GM18520 (cell line): ENCODE measurements at regions not wholly inside any gene's neighbourhood (a gene's known extent, or its start where the extent isn't known, plus 50 kb on each side); places are given as distances from the start of the nearest gene placed in this dataset.
A peak's percentile ranks its signal among the peaks of the same experiment; 100 is the strongest.

ENCODE experiments used
- ATAC-seq: cut with Tn5 transposase; IDR thresholded peaks from one replicate; pipeline ENCODE4 v1.9.1; 2021; ENCODE audit not compliant: unreplicated experiment

GRCh38 chr16:51635181-51635580, 484.1 kb upstream of the SALL1 start:
- ATAC-seq = no peak

DNA sequence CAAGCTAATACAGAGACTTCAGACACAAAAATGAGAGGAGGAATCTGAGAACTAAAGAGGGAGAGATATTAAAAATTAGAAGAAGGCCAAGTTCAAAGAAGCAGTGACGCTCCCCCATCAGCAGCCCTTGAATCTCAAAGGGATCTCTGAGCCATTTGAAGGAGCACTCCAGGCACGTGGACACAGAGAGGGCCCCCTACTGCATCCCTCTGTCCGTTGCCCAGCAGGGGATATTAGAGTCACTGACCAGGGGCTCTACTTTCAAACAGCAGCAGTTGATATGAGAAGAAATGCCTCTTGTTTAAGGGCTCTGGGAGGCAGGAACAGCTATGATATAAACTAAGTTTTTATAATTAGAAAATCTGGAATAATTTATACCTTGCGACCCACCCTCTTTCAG, 479.0 kb upstream of the SALL1 start:
- no peak for ATAC-seq

- no peak for ATAC-seq
Observed at GRCh38 chr16:51629576-51629975, 478.5 kb upstream of the SALL1 start.

DNA sequence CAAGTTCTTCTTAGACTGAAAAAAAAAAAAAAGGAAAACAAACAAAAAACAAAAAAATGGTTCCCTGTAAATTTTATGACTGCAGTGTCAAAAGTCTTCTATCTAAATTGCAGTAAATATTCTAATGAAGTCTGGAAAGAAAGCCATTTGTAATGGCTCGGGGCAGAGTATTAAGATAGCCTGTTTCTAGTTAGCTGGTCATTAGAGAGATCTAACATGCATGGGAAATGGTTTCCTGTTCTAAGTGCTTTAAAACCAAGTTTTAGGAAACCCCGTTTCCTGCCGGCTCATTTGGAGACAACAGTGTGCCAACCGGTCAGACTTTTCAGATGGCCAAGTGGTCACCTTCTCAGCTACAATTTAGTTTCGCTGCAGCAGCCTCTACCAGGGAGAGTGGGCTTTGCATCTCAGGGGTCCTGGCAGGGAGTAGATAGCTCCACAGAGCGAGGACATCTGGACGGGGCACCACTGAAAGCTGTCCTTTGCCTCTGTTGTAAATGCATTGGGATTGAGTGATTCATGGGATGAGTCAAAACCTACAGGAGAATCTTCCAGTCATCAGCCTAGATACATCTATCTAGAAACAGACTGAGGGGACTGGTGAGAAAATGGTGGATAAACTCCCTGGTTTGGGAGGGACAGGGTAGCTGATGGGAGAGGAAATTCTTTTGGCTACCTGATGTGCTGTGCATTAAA, 473.2 kb upstream of the SALL1 start:
- ATAC-seq = no peak

DNA sequence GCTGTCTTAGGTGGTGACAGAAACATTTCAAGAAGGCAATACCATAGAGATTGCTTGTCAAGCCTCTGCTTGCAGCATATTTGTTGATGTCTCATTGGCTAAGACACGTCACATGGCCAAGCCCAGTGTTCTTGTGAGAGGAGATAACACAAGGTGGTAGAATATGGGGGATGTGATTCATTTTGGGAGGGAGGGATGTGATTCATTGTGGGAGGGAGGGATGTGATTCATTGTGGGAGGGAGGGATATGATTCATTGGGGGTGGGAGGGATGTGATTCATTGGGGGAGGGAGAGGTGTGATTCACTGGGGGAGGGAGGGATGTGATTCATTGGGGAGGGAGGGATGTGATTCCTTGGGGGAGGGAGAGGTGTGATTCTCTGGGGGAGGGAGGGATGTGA, 470.5 kb upstream of the SALL1 start:
- no peak for ATAC-seq

DNA sequence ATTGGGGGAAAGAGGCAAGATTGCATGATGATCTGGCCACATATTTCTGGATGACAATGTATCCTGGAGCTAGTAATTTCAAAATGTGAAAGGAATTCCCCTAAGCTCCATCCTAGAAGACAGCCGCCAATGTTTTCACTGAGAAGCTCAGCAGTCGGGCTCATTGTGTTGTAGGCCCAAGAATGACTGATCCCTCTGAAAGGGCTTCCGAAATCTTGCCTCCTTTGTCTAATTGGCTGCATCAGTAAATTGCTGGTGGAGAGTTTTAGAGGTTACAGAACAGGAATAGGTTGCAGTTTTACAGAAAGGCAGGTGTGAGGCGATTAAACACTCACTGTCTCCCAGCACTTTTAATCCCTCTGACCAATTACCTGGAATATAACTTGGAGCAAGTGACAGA, 464.1 kb upstream of the SALL1 start:
- no peak for ATAC-seq

DNA sequence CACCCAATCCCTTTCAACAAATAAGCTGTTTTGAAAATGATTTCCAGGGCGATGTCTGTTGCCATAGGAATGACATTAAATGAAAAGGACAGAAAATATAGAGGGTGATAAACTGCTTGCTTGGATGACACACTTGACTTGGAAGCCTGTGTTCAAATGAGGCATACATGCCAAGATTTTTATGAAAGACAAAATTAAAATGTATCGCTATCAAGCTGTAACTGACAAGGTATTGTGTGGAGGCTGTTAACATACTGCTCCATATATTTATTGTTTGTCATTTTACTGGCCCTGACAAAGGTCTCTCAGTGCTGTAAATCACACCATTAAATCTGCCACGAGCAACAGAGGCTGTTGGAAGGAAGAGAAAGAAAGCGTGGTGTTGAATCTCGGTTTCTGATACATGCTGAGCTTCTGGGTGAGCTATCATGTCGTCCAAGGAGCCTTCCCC, 456.2 kb upstream of the SALL1 start:
- ATAC-seq = no peak

DNA sequence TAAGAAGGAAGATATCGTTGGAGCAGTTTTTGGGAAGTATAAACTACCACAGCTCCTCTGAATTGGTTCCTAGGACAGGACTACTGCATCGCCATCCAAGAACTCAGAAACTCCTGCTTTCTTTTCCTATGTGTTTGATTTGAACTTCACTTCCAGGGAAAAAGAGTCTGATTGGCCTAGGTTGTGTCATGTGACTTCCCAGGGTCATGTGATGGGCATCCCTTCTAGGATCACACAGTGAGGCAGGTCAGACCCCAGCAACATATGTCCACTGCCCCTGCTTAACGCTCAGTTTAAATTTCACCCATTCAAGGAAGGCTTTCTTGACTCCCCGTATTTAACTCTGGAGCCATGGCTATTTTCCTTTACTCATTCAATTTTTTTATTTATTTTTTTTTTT, 445.2 kb upstream of the SALL1 start:
- ATAC-seq = no peak

- ATAC-seq = no peak
Observed at GRCh38 chr16:51592535-51593300, 441.6 kb upstream of the SALL1 start.

GRCh38 chr16:51592001-51592501, 441.0 kb upstream of the SALL1 start:
- no peak for ATAC-seq

- ATAC-seq = no peak
Observed at GRCh38 chr16:51591480-51591879, 440.4 kb upstream of the SALL1 start.

DNA sequence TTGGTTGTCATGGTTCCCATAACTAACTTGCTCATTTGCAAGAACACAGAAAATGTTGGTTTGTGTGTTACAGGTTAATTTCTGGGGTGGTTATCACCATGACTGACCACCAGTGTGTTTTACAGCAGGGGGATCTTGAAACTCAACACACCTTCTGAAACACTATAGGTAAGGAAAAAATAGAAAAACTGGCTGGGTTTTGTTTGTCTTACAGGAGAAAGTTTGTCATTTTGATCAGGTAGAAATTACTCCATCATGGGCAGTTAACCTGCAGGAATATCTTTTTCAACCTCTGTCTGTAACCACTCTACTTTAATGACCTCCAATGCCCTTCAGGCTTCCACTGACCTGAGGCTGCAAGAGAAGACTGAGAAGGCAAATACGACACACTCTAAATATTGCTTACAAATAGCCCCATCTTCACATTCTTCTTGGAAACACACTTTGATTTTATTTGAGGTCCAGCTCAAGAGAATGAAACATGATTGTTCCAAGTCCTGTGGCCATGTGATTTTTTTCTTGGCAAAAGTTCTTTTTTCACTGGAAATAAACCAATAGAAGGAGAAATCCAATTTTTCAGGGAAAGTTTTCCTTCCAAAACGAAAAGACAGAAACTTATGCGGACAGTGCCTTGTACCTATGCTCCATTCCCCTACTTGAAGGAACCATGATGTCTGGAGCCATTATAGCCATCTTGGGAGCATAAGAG, 428.7 kb upstream of the SALL1 start:
- no peak for ATAC-seq

GRCh38 chr16:51577621-51578303, 426.7 kb upstream of the SALL1 start:
- ATAC-seq = peak; percentile 45

DNA sequence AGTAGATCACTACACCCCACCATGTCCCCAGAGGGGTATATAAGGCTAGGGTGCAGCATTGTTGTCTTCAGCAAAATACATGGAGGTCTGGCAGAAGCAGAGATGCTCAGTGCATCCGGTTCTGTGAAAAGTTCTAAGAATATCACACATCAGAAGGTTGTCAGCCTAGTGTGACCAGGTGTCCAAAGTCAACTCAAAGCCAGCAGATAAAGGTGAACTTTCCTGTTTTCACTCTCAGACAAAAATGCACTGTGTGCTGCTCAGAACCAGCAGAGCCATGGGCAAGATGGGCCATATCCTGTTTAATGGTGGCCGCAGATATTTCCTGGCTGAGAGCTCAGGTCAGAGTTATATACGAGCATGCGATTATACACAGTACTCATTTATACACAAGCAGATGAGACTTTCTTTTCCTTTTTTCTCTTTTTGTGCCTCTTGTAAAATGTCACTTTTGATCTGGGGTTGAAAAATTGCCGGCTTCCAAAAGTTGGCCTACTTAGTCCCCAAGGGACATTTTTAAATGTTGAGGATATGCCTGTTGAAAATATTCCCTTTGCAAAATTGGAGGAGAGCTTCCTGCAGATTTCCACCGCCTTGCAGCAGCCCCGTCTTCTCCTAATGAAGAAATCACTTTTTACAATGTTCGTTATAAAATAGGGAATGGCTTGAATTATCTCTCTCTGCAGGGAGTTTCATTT, 425.6 kb upstream of the SALL1 start:
- no peak for ATAC-seq

DNA sequence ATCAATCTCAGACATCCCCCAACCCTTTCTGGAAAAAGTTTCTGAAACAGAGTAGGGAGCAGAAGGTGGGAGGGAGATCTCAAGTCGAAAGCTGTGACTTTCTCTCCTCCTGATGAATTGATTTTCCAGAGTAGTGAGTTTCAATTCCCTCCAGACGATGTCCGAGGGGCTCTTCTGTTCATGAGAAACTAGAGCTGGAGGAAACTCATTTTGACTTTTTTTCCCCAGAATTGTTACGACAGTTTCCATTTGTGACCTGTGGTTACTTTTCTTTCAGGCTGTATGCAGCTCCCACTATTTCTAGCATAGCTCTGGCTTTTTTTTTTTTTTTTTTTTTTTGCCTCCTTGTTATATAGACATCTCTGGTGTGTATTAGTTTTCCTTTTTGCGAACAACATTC, 422.1 kb upstream of the SALL1 start:
- ATAC-seq = no peak

GRCh38 chr16:51569203-51569931, 418.3 kb upstream of the SALL1 start:
- ATAC-seq = peak; percentile 46

- ATAC-seq = no peak
Observed at GRCh38 chr16:51567911-51568310, 416.8 kb upstream of the SALL1 start.

DNA sequence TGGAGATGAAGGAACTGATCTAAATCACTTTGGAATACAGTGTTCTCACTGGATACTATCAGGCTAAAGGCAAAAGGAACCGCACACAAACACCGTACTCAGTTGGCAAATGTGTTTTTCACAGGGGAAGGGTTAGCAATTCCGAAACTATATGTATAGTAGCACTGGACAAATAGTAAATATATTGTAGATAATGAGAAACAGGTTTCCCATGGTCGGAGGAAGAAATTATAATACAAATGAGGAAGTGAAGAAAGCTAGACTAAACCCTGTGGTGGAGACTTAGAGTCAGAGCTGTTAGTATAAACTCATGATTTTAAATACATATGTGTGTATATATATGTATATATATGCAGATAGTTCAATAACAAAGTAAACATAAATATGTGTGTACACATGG, 414.1 kb upstream of the SALL1 start:
- ATAC-seq = peak; percentile 61

- no peak for ATAC-seq
Observed at GRCh38 chr16:51562891-51563290, 411.8 kb upstream of the SALL1 start.

DNA sequence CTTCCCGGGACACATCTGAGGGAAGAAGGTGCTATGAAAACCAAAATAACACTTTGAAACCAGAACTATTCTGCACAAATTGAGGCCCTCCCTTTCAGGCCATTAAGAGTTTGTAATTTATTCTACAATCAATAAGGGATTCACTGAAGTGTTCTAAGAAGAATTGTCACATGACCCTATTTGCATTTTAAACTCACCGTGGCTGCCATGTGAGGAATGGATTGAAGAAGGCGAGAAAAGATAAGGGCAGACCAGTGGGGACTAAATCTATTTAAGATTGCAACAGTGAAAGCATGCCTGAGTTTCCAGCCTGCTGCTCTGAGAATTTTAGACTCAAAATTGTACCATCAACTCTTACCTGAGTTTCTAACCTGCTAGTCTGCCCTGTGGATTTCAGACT, 408.8 kb upstream of the SALL1 start:
- ATAC-seq = no peak
